K562 (cell line): ENCODE measurements at regions not wholly inside any gene's neighbourhood (a gene's known extent, or its start where the extent isn't known, plus 50 kb on each side); places are given as distances from the start of the nearest gene placed in this dataset.

Experiments
- DIDO1 ChIP-seq: fragments of 450-650 bp; IDR thresholded peaks from 2 replicates; pipeline ENCODE4 v1.6.1; 2016; ENCODE audit warnings: low read depth, missing biosample characterization, missing genetic modification characterization
- TCF7 ChIP-seq: sonication (generic); IDR thresholded peaks from 2 replicates; pipeline ENCODE4 v1.6.1; 2016; ENCODE audit warnings: antibody characterized with exemption, borderline replicate concordance
- ZNF512 ChIP-seq: IDR thresholded peaks from 2 replicates; pipeline ENCODE4 v1.6.1; 2016; ENCODE audit warnings: missing genetic modification characterization, missing compliant biosample characterization
- ZNF740 ChIP-seq, 3 experiments: fragments of 200-800 bp in 1 of 3; sonication (Bioruptor generic) in 1 of 3; sonication (generic) in 1 of 3; formaldehyde crosslinking in 1 of 3; IDR thresholded peaks; 2 replicates each; pipeline versions ENCODE4 v1.6.1 to v1.8.0; 2016 to 2022; ENCODE audit warnings: mild to moderate bottlenecking in 2 of 3, missing compliant biosample characterization in 2 of 3, missing genetic modification characterization in 2 of 3, missing genetic modification reagents in 1 of 3

GRCh38 chr11:81568918-81569317, 1164.7 kb downstream of the FAM181B start:
- TF ChIP-seq TCF7 (no peak), ZNF512 (no peak), ZNF740 (CRISPR knock-in tag; IDR thresholded peaks at IDR 0.05) (no peak), ZNF740 (tag; IDR thresholded peaks at IDR 0.05) (no peak), DIDO1 (tag) (no peak)
